ENCODE measurements at regions not wholly inside any gene's neighbourhood (a gene's known extent, or its start where the extent isn't known, plus 50 kb on each side); places are given as distances from the start of the nearest gene placed in this dataset.

GRCh38 chr7:86923527-86923926, 135.9 kb downstream of the ELAPOR2 start:
- H3K9me3 Mint-ChIP-seq: no peaks in the 10 kb centered on the region

DNA sequence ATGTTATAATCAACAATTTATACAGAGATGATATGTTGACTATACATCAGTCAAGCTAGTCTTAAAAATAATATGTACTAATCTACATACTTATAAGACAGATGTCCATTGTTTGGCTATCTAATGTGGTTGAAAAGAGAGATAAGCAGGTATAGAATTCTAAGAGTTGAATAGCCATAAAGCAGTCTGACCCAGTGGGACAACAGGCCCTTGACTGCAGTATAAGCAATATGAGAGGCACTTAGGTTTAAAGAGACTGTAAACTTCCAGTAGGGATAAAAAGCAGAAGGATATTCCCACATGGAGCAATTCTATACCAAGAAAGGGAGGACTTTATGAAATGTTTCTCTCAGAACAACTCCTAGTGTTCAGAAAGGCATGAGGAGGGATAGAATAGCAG, 139.3 kb downstream of the ELAPOR2 start:
- DNase-seq: no peak
- Mint-ChIP-seq H3K4me3 (no peak overlapping the region), H3K36me3 (ENCODE audit: low read depth) (peaks cover 1% of the 10 kb centered on the region), H3K9me3 (no peaks in the 10 kb centered on the region), H3K4me1 (ENCODE audit: low read depth) (peaks cover 9% of the 10 kb centered on the region), H3K27me3 (no peaks in the 10 kb centered on the region), H3K27ac (no peak overlapping the region)

More at GRCh38 chr7:86923527-86923926, 135.9 kb downstream of the ELAPOR2 start:
- H3K36me3 Mint-ChIP-seq (ENCODE audit: low read depth): no peaks in the 10 kb centered on the region
- no peak overlapping the region for H3K4me3 Mint-ChIP-seq
- H3K27ac Mint-ChIP-seq: no peak overlapping the region
- no peak for DNase-seq
- peaks cover 2% of the 10 kb centered on the region for H3K4me1 Mint-ChIP-seq (ENCODE audit: low read depth)
- H3K27me3 Mint-ChIP-seq: no peaks in the 10 kb centered on the region

- DNase-seq: no peak
- Mint-ChIP-seq H3K4me3 (no peak overlapping the region), H3K27ac (no peak overlapping the region), H3K4me1 (ENCODE audit: low read depth) (peaks cover 9% of the 10 kb centered on the region), H3K36me3 (ENCODE audit: low read depth) (peaks cover 1% of the 10 kb centered on the region), H3K27me3 (no peaks in the 10 kb centered on the region), H3K9me3 (no peaks in the 10 kb centered on the region)
Measured at GRCh38 chr7:86918245-86918644, 141.2 kb downstream of the ELAPOR2 start.

DNA sequence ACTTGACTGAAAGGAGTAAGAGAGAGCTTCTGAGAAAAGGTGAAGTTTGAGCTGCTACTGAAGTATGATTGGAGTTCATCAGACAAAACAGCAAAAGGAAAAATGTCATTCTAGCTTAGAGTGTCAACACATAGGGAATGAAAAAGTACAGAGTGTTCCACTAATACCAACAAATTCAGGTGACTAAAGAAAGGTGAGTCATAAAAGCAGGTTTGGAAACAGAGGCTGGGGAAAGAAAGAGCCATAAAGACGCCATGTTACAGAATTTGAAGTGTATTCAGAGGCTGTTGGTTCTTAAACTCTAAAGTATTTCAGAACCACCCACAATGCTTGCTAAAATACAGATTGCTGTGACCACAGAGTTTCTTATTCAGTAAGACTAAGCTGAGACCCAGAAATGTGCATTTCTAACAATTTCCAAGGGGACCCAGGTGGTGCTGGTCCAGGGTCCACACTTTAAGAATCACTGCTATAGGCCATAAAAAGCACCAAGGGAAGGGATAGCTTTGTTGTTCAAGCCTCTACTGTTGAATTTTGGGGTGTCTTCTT, 143.1 kb downstream of the ELAPOR2 start:
- H3K4me1 Mint-ChIP-seq (ENCODE audit: low read depth): peaks cover 9% of the 10 kb centered on the region
- H3K9me3 Mint-ChIP-seq: no peaks in the 10 kb centered on the region
- H3K4me3 Mint-ChIP-seq: no peak overlapping the region
- no peak for DNase-seq
- peak overlapping the region; percentile 69 for H3K27ac Mint-ChIP-seq
- peaks cover 1% of the 10 kb centered on the region for H3K36me3 Mint-ChIP-seq (ENCODE audit: low read depth)
- H3K27me3 Mint-ChIP-seq: no peaks in the 10 kb centered on the region

DNA sequence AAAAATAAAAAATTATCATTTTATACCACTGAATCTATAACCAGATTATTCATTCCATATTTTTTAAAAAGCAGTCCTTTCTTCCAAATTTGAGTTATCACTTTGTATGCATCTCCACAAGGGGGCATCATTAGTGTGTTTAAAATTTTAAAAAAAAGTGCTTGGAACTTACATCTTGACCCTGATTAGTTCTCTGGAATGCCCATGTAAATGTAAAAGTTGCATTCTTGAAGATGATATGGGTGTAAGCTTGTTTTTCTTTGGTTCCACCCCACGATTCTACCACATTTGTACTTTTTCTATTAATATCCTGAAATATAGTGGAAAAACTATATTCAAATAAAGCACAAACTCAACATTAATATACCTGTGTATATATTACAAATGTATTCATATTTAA, 144.9 kb downstream of the ELAPOR2 start:
- Mint-ChIP-seq H3K27ac (no peak overlapping the region), H3K9me3 (no peaks in the 10 kb centered on the region), H3K4me1 (ENCODE audit: low read depth) (peaks cover 9% of the 10 kb centered on the region), H3K36me3 (ENCODE audit: low read depth) (peaks cover 1% of the 10 kb centered on the region), H3K4me3 (no peak overlapping the region), H3K27me3 (no peaks in the 10 kb centered on the region)
- DNase-seq: no peak

Data from activated T-cell treated with anti-CD3 and anti-CD28 coated beads, Interleukin-2, amount 50 U/mL, for 24 hours (primary cell).